ENCODE measurements at regions not wholly inside any gene's neighbourhood (a gene's known extent, or its start where the extent isn't known, plus 50 kb on each side); places are given as distances from the start of the nearest gene placed in this dataset.
"Not testable (repeated sequence)": the region's sequence is repeated elsewhere in the genome, so short reads cannot be mapped to it uniquely, and the experiment has no call there.

GRCh38 chr10:42419789-42420188 lies 218.6 kb downstream of the ZNF33B start:
- Histone ChIP-seq H3K9me3 (ENCODE audit: severe bottlenecking) (no peaks in the 10 kb centered on the region), H3K27me3 (ENCODE audit: insufficient read depth, poor library complexity, severe bottlenecking) (no peaks in the 10 kb centered on the region)
- ATAC-seq (ENCODE audit: low read depth) = no peak

GRCh38 chr10:42380926-42381547 lies 257.3 kb downstream of the ZNF33B start:
- Histone ChIP-seq H3K27me3 (ENCODE audit: insufficient read depth, poor library complexity, severe bottlenecking) (no peaks in the 10 kb centered on the region), H3K27ac (ENCODE audit: poor library complexity, severe bottlenecking) (no peak overlapping the region), H3K36me3 (ENCODE audit: low read depth) (no peaks in the 10 kb centered on the region), H3K4me1 (ENCODE audit: insufficient read depth, poor library complexity, severe bottlenecking) (no peaks in the 10 kb centered on the region), H3K9me3 (ENCODE audit: severe bottlenecking) (no peaks in the 10 kb centered on the region), H3K4me3 (ENCODE audit: severe bottlenecking) (no peak overlapping the region)
- DNase-seq (ENCODE audit: low spot score) = no peak
- TF ChIP-seq CTCF (IDR thresholded peaks at IDR 0.05; ENCODE audit: poor library complexity, severe bottlenecking) = no peak
- no peak for ATAC-seq (ENCODE audit: low read depth)

More at GRCh38 chr10:42419789-42420188, 218.6 kb downstream of the ZNF33B start:
- H3K36me3 ChIP-seq (ENCODE audit: low read depth) = no peaks in the 10 kb centered on the region
- no peak for TF ChIP-seq CTCF (IDR thresholded peaks at IDR 0.05; ENCODE audit: poor library complexity, severe bottlenecking)
- H3K4me3 ChIP-seq (ENCODE audit: severe bottlenecking) = no peak overlapping the region
- no peak for DNase-seq (ENCODE audit: low spot score)
- no peak overlapping the region for H3K27ac ChIP-seq (ENCODE audit: poor library complexity, severe bottlenecking)
- no peaks in the 10 kb centered on the region for H3K4me1 ChIP-seq (ENCODE audit: insufficient read depth, poor library complexity, severe bottlenecking)

GRCh38 chr10:42367532-42368230 lies 270.7 kb downstream of the ZNF33B start:
- TF ChIP-seq CTCF (IDR thresholded peaks at IDR 0.05; ENCODE audit: poor library complexity, severe bottlenecking) = no peak
- H3K4me3 ChIP-seq (ENCODE audit: severe bottlenecking) = peak overlapping the region; percentile 37
- peaks cover 13% of the 10 kb centered on the region for H3K9me3 ChIP-seq (ENCODE audit: severe bottlenecking)
- H3K36me3 ChIP-seq (ENCODE audit: low read depth) = no peaks in the 10 kb centered on the region
- peak overlapping the region; percentile 11 for H3K27ac ChIP-seq (ENCODE audit: poor library complexity, severe bottlenecking)
- no peaks in the 10 kb centered on the region for H3K27me3 ChIP-seq (ENCODE audit: insufficient read depth, poor library complexity, severe bottlenecking)
- ATAC-seq (ENCODE audit: low read depth) (peak; percentile 98), DNase-seq (ENCODE audit: low spot score) (peak; percentile 61)
- no peaks in the 10 kb centered on the region for H3K4me1 ChIP-seq (ENCODE audit: insufficient read depth, poor library complexity, severe bottlenecking)

GRCh38 chr10:42351745-42352144 lies 286.6 kb downstream of the ZNF33B start:
- Histone ChIP-seq H3K4me3 (ENCODE audit: severe bottlenecking) (no peak overlapping the region), H3K36me3 (ENCODE audit: low read depth) (no peaks in the 10 kb centered on the region), H3K4me1 (ENCODE audit: insufficient read depth, poor library complexity, severe bottlenecking) (no peaks in the 10 kb centered on the region), H3K27me3 (ENCODE audit: insufficient read depth, poor library complexity, severe bottlenecking) (no peaks in the 10 kb centered on the region), H3K27ac (ENCODE audit: poor library complexity, severe bottlenecking) (no peak overlapping the region), H3K9me3 (ENCODE audit: severe bottlenecking) (peaks cover 2% of the 10 kb centered on the region)
- no peak for TF ChIP-seq CTCF (IDR thresholded peaks at IDR 0.05; ENCODE audit: poor library complexity, severe bottlenecking)
- ATAC-seq (ENCODE audit: low read depth) = no peak
- no peak for DNase-seq (ENCODE audit: low spot score)

GRCh38 chr10:42336593-42337337 lies 301.6 kb downstream of the ZNF33B start:
- H3K27ac ChIP-seq (ENCODE audit: poor library complexity, severe bottlenecking); ATAC-seq (ENCODE audit: low read depth); H3K4me1 ChIP-seq (ENCODE audit: insufficient read depth, poor library complexity, severe bottlenecking); H3K36me3 ChIP-seq (ENCODE audit: low read depth); H3K27me3 ChIP-seq (ENCODE audit: insufficient read depth, poor library complexity, severe bottlenecking); DNase-seq (ENCODE audit: low spot score); H3K4me3 ChIP-seq (ENCODE audit: severe bottlenecking): not testable (repeated sequence)
- peaks cover 15% of the 10 kb centered on the region for H3K9me3 ChIP-seq (ENCODE audit: severe bottlenecking)

- ATAC-seq (ENCODE audit: low read depth); H3K27ac ChIP-seq (ENCODE audit: poor library complexity, severe bottlenecking); DNase-seq (ENCODE audit: low spot score); H3K27me3 ChIP-seq (ENCODE audit: insufficient read depth, poor library complexity, severe bottlenecking); H3K36me3 ChIP-seq (ENCODE audit: low read depth); H3K4me1 ChIP-seq (ENCODE audit: insufficient read depth, poor library complexity, severe bottlenecking); H3K4me3 ChIP-seq (ENCODE audit: severe bottlenecking): not testable (repeated sequence)
- peaks cover 15% of the 10 kb centered on the region for H3K9me3 ChIP-seq (ENCODE audit: severe bottlenecking)
Observed at GRCh38 chr10:42335653-42336296, 302.6 kb downstream of the ZNF33B start.
